K562 (cell line): ENCODE measurements at regions not wholly inside any gene's neighbourhood (a gene's known extent, or its start where the extent isn't known, plus 50 kb on each side); places are given as distances from the start of the nearest gene placed in this dataset.

Source experiments
- EP400 ChIP-seq: fragments of 450-650 bp; IDR thresholded peaks from 2 replicates; pipeline ENCODE4 v1.6.1; 2017; ENCODE audit warnings: antibody characterized with exemption, mild to moderate bottlenecking, moderate library complexity
- EZH2 ChIP-seq: IDR thresholded peaks from 2 replicates; pipeline ENCODE4 v1.6.1; 2012; ENCODE audit warnings: low read depth, mild to moderate bottlenecking, inconsistent platforms, low read length, borderline replicate concordance
- GABPA ChIP-seq: fragments of 200-800 bp; sonication (Bioruptor generic); conservative IDR thresholded peaks from 2 replicates; pipeline ENCODE4 v1.6.1; 2016; ENCODE audit warnings: low read depth, missing genetic modification characterization, missing compliant biosample characterization
- SP2 ChIP-seq: IDR thresholded peaks from 2 replicates; pipeline ENCODE4 v1.6.1; 2011; ENCODE audit warnings: mild to moderate bottlenecking, low read depth, low read length, moderate library complexity; ENCODE audit not compliant: poor library complexity, severe bottlenecking; ENCODE audit errors: extremely low read depth
- ZNF124 ChIP-seq: sonication (generic); formaldehyde crosslinking; IDR thresholded peaks from 2 replicates; pipeline ENCODE4 v1.8.1; 2022; ENCODE audit warnings: missing genetic modification reagents
- TF ChIP-seq, protein P1 (sequence below), 3 experiments: IDR thresholded peaks in 2 of 3; conservative IDR thresholded peaks in 1 of 3; 2 replicates each; pipeline ENCODE4 v1.5.1; 2011 to 2012; ENCODE audit warnings: low read length in 3 of 3, mild to moderate bottlenecking in 3 of 3, control low read depth in 2 of 3, improper control_type of control experiment in 1 of 3, inconsistent platforms in 1 of 3, low read depth in 1 of 3, mixed read lengths in 1 of 3, moderate library complexity in 1 of 3; ENCODE audit not compliant: insufficient read depth in 2 of 3
- TF ChIP-seq, protein P2 (sequence below), 3 experiments: fragments of 200-800 bp in 1 of 3; fragments of 250-450 bp in 1 of 3; fragments of 450-650 bp in 1 of 3; sonication (Bioruptor Pico) in 1 of 3; sonication (Bioruptor generic) in 1 of 3; formaldehyde crosslinking in 1 of 3; IDR thresholded peaks; 2 replicates each; pipeline versions ENCODE4 v1.6.1 to v1.8.0; 2016 to 2022; ENCODE audit warnings: mild to moderate bottlenecking in 2 of 3, missing genetic modification characterization in 2 of 3, missing compliant biosample characterization in 1 of 3, moderate library complexity in 1 of 3
- TF ChIP-seq, protein P3 (sequence below): sonication (generic); formaldehyde crosslinking; IDR thresholded peaks from 2 replicates; pipeline ENCODE4 v1.9.0; 2022; ENCODE audit warnings: mild to moderate bottlenecking, missing genetic modification reagents
- TF ChIP-seq, protein P4 (sequence below): fragments of 250-450 bp; sonication (Bioruptor Pico); IDR thresholded peaks from 2 replicates; pipeline ENCODE4 v1.8.0; 2022; ENCODE audit warnings: moderate library complexity, mild to moderate bottlenecking, inconsistent platforms

- TF ChIP-seq GABPA (tag) (no peak), ZNF124 (no peak), SP2 (no peak), EZH2 (no peak), EP400 (no peak)
- TF ChIP-seq, protein P1, sequence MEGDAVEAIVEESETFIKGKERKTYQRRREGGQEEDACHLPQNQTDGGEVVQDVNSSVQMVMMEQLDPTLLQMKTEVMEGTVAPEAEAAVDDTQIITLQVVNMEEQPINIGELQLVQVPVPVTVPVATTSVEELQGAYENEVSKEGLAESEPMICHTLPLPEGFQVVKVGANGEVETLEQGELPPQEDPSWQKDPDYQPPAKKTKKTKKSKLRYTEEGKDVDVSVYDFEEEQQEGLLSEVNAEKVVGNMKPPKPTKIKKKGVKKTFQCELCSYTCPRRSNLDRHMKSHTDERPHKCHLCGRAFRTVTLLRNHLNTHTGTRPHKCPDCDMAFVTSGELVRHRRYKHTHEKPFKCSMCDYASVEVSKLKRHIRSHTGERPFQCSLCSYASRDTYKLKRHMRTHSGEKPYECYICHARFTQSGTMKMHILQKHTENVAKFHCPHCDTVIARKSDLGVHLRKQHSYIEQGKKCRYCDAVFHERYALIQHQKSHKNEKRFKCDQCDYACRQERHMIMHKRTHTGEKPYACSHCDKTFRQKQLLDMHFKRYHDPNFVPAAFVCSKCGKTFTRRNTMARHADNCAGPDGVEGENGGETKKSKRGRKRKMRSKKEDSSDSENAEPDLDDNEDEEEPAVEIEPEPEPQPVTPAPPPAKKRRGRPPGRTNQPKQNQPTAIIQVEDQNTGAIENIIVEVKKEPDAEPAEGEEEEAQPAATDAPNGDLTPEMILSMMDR (IDR thresholded peaks at IDR 0.05 in 2 of 3, conservative IDR thresholded peaks at IDR 0.05 in 1 of 3; ENCODE audit: insufficient read depth in 2 of 3, low read depth in 1 of 3, low read length in 3 of 3) = no peak
- TF ChIP-seq, protein P2, sequence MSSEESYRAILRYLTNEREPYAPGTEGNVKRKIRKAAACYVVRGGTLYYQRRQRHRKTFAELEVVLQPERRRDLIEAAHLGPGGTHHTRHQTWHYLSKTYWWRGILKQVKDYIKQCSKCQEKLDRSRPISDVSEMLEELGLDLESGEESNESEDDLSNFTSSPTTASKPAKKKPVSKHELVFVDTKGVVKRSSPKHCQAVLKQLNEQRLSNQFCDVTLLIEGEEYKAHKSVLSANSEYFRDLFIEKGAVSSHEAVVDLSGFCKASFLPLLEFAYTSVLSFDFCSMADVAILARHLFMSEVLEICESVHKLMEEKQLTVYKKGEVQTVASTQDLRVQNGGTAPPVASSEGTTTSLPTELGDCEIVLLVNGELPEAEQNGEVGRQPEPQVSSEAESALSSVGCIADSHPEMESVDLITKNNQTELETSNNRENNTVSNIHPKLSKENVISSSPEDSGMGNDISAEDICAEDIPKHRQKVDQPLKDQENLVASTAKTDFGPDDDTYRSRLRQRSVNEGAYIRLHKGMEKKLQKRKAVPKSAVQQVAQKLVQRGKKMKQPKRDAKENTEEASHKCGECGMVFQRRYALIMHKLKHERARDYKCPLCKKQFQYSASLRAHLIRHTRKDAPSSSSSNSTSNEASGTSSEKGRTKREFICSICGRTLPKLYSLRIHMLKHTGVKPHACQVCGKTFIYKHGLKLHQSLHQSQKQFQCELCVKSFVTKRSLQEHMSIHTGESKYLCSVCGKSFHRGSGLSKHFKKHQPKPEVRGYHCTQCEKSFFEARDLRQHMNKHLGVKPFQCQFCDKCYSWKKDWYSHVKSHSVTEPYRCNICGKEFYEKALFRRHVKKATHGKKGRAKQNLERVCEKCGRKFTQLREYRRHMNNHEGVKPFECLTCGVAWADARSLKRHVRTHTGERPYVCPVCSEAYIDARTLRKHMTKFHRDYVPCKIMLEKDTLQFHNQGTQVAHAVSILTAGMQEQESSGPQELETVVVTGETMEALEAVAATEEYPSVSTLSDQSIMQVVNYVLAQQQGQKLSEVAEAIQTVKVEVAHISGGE (CRISPR knock-in tag; IDR thresholded peaks at IDR 0.05) = no peak
- TF ChIP-seq, protein P3, sequence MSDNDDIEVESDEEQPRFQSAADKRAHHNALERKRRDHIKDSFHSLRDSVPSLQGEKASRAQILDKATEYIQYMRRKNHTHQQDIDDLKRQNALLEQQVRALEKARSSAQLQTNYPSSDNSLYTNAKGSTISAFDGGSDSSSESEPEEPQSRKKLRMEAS (CRISPR knock-in tag) = no peak
- TF ChIP-seq, protein P4, sequence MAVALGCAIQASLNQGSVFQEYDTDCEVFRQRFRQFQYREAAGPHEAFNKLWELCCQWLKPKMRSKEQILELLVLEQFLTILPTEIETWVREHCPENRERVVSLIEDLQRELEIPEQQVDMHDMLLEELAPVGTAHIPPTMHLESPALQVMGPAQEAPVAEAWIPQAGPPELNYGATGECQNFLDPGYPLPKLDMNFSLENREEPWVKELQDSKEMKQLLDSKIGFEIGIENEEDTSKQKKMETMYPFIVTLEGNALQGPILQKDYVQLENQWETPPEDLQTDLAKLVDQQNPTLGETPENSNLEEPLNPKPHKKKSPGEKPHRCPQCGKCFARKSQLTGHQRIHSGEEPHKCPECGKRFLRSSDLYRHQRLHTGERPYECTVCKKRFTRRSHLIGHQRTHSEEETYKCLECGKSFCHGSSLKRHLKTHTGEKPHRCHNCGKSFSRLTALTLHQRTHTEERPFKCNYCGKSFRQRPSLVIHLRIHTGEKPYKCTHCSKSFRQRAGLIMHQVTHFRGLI (CRISPR knock-in tag) = no peak
Observed at GRCh38 chr2:164420787-164421186, 200.5 kb downstream of the GRB14 start.
